HG02623 (cell line): ENCODE measurements at regions not wholly inside any gene's neighbourhood (a gene's known extent, or its start where the extent isn't known, plus 50 kb on each side); places are given as distances from the start of the nearest gene placed in this dataset.

Experiments
- ATAC-seq: cut with Tn5 transposase; IDR thresholded peaks from one replicate; pipeline ENCODE4 v1.9.1; 2021; ENCODE audit warnings: moderate library complexity; ENCODE audit not compliant: unreplicated experiment

- peak; percentile 95 for ATAC-seq
Observed at GRCh38 chr6:45830441-45831139, 185.1 kb downstream of the CLIC5 start.

DNA sequence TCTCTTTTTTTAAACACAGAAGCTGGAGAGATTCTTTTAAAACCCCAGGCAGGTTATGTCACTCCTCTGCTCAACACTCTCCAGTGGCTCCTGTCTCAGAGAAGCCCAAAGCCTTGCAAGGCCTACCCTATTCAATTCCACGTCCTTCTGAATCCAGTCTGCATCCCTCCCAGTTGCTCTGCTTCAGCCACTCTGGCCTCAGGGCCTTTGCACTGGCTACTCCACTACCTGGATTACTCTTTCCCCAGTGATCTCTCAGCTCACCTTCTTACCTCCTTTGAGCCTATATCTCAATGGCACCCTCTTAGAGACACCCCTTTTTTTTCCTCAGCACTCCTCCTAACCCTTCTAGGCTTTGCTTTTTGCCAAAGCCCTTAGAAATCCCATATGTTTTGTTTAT is 185.8 kb downstream of the CLIC5 start:
- no peak for ATAC-seq

GRCh38 chr6:45827952-45828530 is 187.6 kb downstream of the CLIC5 start:
- ATAC-seq, result no peak

GRCh38 chr6:45822873-45823272 is 192.8 kb downstream of the CLIC5 start:
- no peak for ATAC-seq

DNA sequence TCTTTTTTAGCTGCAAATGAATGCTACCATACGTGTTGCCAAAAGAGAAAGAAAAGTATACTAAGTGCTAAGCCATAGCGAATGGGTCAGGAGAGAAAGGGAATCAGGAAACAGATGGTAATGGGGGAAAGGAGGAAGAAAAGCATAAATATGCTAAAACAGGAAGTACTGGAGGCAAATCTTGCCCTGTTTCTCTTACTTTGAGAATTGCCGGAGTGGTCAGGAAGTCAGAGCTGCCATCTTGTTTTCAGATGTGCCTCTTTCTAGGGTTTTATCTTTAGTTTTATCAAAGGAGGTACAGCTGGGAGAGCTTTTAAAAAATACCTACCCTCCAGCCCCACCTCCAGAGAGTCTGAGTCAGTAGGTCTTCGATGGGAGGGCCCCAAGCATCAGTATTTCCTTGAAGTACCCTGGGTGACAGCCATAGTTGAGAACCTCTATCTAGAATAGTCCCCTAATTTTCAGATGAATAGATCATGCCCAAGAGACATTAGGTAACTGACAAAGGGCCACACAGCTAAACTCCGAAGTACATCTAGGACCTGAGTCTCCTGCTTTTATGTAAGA is 193.3 kb downstream of the CLIC5 start:
- no peak for ATAC-seq

- ATAC-seq, result no peak
Observed at GRCh38 chr6:45818655-45819054, 197.0 kb downstream of the CLIC5 start.

DNA sequence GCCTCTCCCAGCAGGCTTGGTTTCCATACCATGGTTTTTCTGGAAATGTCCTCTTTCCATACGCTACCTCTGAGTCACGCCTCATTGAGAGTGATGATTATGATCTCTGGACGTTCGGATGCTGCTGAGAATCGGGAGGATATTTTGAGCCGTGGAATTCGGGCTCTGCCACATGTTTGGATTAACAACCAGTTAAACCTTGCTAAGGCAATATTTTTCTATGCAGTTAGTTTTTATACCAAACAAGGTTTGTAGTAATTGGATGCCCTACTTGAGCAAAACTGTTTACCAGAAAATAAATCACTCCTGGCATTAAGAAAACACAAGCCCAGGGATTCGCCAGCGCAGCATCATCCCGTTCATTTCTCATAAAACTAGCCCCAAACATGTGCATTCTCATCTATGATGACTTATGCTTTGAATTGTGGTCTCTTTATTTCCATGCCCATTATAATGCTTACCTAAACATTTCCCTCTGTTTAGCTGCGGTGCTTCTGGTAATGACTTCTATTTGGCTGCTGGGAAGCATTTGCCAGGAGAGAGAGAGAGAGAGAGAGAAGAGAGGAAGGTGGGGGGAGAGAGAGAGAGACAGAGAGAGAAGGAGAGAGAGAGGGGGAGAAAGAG is 198.9 kb downstream of the CLIC5 start:
- no peak for ATAC-seq

DNA sequence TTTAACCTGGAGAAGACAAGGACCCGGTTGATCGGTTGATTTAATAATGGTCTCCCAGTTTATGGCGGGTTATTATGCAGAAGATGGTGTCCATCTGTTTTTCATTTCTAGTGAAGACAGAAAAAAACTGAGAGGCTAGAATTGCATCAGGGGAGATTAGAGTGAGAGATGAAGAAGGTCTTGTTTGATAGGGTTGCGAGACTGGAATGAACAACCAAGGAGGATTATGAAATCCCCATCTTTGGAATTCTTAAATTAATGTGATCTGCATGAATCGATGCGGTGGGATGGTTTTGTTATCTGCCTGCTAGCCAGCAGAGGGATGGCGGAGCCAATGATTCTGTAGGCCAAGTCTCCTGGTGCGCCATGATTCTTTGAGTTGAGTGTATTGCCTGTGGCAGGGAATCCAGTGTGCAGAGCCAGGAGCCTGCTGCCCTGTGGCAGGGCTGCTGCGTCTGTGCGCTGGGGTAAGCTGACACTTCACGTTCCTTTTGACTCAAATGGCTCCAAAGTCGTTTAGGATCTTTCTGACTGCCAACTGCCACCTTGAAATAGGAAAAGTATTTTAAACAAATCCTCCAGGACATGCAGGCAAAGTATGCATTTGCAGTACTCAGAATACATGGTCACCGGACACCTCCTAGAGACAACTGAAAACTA is 200.1 kb downstream of the CLIC5 start:
- ATAC-seq, result no peak

DNA sequence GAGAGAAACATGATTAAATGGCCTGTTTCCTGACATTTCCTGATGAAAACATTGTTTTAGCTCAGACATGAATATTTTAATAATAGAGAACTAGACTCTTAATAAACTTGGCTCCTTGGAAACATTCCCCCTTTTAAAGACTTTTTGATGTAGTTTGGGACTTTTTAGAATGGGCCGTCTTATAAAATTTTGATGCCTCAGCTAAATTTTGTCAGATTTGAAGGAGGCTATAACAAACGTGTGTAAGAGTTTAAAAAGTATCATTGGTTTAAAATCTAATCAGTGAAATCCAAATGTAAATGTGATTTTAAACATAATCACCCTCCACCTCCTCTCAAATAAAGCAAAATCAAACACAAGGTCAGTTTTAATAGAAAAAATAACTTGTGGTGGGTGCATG is 200.9 kb downstream of the CLIC5 start:
- no peak for ATAC-seq

DNA sequence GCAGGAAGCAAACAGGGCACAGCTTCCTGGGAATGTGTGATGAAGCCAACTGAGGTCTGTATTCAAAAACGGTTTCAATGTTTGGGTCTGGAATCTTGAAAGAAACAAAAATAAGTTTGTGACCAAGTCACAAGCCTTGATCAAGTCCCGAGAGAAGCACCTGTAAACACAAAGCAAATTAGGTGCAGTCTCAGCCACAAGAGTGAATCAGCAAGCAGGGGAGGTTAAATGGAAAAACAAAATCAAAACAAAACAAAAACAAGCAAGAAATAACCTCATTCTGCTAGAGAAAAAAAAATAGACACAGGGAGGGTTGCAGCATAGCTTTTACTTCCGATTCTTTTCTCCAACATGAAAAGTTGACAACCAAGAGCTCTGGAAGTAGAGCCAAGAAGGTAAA is 201.7 kb downstream of the CLIC5 start:
- ATAC-seq, result peak; percentile 78

- ATAC-seq, result no peak
Observed at GRCh38 chr6:45812922-45813321, 202.7 kb downstream of the CLIC5 start.

GRCh38 chr6:45808917-45809316 is 206.7 kb downstream of the CLIC5 start:
- ATAC-seq, result peak; percentile 72

- ATAC-seq, result no peak
Observed at GRCh38 chr6:45808042-45808645, 207.5 kb downstream of the CLIC5 start.

DNA sequence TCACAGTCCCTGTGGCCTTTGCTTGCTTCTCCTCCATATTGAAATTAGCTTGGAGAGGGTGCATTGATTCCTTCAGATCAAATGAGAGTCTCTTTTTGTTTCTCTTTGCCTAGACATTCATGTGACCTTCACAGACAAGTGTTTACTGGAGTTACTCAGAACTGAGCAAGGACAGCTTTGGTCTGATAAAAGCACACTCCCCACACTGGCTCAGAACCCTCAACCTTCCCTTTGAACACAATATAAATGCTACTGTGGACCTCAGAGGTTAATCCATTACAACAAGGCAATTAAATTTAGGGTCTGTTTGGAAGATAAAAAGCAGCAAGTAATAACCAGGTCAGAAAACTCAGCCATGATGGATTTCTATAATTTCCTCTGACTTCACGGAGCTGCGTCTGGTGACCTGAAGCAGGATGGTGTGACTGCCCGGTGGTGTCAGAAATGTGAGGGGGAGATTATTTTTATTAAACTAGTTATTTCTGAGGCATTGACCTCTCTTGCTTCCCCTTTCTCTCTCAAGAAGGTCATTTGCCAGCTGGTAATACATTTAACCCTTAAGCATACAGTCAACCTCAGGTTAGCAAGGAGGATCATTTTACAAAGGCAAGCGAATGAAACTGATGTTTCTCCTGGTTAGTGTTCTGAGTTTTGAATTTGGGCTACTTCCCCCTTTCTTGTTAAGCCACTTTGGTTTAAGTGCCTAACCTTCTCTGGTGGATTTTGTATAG is 208.2 kb downstream of the CLIC5 start:
- ATAC-seq, result no peak

DNA sequence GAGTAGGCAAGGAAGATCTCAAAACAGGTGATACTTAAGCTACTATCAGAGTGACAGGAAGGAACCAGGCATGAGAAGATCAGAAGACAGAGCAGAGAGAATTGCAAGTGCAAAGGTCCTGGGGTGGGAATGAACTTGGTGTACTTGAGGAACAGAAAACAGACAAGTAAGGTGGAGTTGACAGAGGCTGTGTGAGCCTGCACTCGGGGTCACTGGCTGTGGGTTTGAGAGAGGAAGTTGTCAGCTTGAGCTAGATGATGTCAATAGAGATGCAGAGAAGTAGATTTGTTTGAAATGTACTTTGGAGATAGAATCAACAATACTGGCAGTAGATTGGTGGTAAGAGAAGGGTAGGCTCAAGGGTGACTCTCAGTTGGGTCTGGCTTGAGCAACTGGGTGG is 209.5 kb downstream of the CLIC5 start:
- no peak for ATAC-seq

GRCh38 chr6:45803071-45803470 is 212.6 kb downstream of the CLIC5 start:
- no peak for ATAC-seq

DNA sequence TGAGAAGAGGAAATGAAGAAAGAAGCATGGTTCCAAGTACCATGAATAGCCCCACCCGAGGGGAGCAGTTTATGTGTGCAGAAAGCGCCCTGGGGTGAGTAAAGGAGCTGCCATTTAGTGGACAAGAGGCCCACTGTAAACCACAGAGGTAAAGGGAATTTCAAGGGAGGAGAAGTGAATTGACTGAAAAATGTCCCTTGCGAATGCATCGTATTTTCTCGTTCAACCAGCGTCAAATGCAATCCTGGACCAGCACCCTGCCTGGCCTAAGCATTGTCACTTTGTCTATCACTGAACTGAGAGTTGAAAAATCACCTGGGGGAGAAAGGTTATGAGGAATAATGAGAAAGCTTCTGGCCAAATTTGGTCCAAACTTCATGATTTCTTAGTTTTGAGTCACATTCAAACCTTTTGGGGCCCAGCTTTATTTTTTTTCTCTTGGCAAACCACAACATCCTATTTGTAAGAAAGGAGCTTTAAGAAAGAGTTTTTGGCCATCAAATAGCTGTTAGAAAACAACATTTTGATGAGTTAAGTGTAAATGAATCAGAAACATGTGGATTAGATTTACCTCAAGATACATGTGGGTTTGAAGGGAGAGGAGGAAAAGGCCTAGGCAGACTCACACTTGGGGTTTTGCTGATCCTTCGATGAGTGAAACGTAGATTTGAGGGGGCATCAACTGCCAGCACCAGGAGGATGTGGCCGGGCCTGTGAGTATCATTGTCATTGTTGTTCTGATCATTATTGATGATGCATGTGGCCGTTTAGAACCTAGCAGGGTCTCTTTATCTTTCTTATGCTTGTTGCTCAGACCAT is 214.0 kb downstream of the CLIC5 start:
- ATAC-seq, result no peak

GRCh38 chr6:45800911-45801310 is 214.7 kb downstream of the CLIC5 start:
- no peak for ATAC-seq

- ATAC-seq, result no peak
Observed at GRCh38 chr6:45795678-45796077, 220.0 kb downstream of the CLIC5 start.

DNA sequence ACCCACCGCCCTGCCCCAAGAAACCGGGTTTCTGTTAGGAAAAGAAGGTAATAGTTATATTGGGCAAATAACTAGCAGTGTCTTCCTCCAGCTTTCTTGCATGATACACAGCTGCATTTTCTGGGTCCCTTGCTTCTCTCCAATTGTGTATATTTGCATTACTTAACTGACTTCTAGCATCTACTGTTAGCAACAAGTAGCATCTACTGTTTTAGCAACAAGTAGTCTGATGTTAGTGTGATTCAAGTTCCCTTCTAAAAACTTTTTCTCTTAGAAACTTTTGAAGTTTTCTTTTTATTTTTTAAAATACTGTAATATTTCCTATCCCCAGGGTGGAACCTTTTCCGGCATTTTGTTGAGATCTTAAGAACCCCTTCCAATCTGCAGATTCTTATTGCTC is 221.2 kb downstream of the CLIC5 start:
- ATAC-seq, result no peak
